HCT116 (cell line): ENCODE measurements at regions not wholly inside any gene's neighbourhood (a gene's known extent, or its start where the extent isn't known, plus 50 kb on each side); places are given as distances from the start of the nearest gene placed in this dataset.

Experiments used
- ATF3 ChIP-seq: IDR thresholded peaks from 2 replicates; pipeline ENCODE4 v1.6.1; 2012
- POLR2A ChIP-seq: IDR thresholded peaks from 2 replicates; pipeline ENCODE4 v1.7.0; 2011; ENCODE audit warnings: borderline replicate concordance; ENCODE audit not compliant: insufficient read depth, insufficient read length; ENCODE audit errors: extremely low read depth
- SIN3A ChIP-seq: IDR thresholded peaks from 2 replicates; pipeline ENCODE4 v1.6.1; 2012; ENCODE audit warnings: low read depth

- TF ChIP-seq ATF3 = no peak
- no peak for TF ChIP-seq POLR2A
- no peak for TF ChIP-seq SIN3A
Observed at GRCh38 chr4:162920649-162921048, 246.0 kb downstream of the NAF1 start.
